GM18861 (cell line): ENCODE measurements at regions not wholly inside any gene's neighbourhood (a gene's known extent, or its start where the extent isn't known, plus 50 kb on each side); places are given as distances from the start of the nearest gene placed in this dataset.

Experiments used
- ATAC-seq: cut with Tn5 transposase; IDR thresholded peaks from one replicate; pipeline ENCODE4 v1.9.1; 2021; ENCODE audit not compliant: unreplicated experiment

DNA sequence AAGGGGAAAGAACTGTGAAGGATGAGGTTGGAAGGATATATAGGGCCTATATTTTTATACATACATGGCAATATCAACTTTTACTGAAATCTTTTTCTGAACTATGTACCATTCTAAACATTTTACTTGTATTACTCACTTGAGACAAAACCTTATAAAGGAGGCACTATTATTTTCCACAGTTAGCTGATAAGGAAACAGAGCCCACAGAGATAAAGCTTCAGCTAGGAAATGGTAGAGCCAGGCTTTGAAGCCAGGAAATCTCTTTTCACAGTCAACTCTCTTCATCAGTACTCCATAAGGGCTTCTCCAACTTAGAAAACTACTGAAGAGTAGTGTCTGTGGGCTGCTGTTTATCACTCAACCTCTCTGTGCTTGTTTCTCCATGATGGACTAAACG is 613.7 kb downstream of the PRELID2 start:
- no peak for ATAC-seq

DNA sequence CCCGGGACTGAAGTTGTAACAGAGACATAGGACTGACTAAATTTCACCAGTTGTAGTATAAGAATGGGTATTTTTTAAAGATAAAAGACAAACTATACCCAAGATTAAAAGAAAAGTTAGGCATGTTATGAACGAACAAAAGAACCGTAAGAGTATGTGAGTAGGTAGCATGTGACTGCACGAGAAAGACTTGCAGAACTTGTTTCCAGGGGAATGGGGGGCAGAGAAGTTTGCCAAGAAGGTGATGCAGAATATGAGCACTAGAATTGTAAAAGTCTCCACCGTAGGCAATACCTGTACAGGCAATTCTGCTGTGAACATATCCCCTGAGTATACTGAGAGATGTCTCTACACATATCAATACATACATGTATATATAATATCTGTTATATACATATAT is 614.7 kb downstream of the PRELID2 start:
- ATAC-seq, result no peak

DNA sequence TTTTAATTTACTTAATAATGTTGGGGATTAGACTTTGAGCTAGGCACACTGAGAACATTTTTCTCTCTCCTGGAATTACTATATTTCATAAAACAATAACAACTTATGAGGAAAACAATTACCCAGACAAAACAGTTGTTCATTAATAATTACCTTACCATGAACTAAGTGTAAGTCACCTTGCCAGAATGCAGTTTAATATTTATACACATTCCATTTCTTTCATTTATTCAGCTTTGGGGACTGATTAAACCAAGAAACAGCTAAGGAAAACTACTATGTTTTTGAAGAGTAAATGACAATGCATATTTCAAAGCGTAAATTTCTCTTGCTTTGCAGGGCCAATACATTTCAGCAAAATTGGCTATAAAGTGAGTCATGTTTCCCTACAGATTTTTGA is 616.2 kb downstream of the PRELID2 start:
- ATAC-seq, result no peak

DNA sequence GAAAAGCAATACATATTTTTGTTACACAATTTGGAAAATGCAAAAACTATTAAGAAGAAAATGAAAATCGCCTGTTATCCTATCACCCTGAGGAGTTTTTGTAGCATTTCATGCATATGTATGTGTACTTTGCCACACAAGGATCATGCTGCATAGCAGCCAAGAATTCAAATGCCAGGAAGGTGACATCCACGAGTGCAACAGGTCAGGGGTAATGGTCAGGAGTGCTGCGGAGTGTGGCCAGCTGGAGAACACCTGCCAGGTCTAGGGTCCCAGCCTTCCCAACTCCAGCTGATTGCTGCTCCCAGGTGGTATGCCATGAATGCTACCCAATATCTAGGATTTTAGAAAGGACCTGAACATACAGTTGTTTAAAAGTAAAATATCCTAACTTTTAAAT is 617.1 kb downstream of the PRELID2 start:
- ATAC-seq, result no peak

DNA sequence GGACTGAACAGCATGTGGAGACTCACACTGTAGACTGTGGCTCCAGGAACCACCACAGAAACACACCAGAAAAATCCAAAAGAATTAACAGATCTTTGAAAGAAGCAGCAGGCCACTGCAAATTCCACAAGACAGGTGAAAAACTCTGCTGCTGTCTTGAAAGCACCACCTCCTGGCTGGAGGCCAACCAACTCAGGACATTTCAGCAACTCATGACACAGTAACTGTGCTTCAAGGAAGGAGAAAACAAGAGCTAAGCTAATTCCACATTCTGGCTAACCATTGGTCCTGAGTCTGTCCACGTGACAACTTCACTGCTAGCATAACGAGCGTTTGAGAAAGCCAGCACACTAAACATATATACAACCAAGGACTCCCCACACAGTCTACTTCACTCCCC is 625.1 kb downstream of the PRELID2 start:
- no peak for ATAC-seq

GRCh38 chr5:145205546-145205945 is 629.6 kb downstream of the PRELID2 start:
- ATAC-seq, result no peak

- ATAC-seq, result no peak
Observed at GRCh38 chr5:145204743-145205142, 630.4 kb downstream of the PRELID2 start.

DNA sequence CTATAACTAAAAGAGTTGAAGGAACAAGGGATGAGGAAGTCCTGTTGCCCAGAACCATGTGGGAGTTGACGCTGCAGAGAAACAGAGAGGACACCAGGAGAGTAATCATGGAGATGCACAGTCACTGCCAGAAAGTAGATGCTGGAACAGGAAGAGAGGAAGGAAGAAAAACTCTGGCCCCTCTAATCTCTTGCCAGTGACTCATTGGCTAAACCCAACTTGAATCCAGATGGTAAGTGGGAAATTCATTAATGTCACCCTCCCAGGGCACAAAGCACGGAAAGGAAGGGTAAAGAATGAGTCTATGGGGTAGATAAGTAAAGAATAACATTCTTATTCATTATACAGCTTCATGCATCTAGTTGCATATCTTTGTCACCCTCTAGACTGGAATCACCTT is 631.9 kb downstream of the PRELID2 start:
- ATAC-seq, result no peak

- ATAC-seq, result no peak
Observed at GRCh38 chr5:145198525-145199260, 636.4 kb downstream of the PRELID2 start.

GRCh38 chr5:145189746-145190145 is 645.4 kb downstream of the PRELID2 start:
- ATAC-seq, result no peak

DNA sequence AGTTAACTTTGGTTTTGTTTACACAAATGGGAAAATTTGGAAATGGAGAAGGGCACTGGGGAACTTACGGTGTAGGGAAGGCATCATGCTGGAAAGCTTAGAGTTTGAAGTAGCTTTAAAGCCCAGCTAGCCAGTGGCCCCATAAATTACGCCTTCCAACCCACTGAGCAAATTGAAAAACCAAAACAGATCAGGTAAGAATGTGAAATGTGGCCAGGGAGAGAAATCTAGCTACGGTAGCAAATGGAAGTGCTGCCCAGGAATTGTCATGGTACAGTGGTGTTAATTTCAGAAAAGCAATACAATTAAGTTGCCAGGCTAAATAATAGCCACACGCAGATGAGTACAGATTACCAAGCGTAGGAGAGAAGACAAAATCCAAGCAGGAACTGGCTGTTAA is 654.8 kb downstream of the PRELID2 start:
- ATAC-seq, result no peak

- no peak for ATAC-seq
Observed at GRCh38 chr5:145178641-145179523, 656.3 kb downstream of the PRELID2 start.

- no peak for ATAC-seq
Observed at GRCh38 chr5:145176041-145176440, 659.1 kb downstream of the PRELID2 start.

DNA sequence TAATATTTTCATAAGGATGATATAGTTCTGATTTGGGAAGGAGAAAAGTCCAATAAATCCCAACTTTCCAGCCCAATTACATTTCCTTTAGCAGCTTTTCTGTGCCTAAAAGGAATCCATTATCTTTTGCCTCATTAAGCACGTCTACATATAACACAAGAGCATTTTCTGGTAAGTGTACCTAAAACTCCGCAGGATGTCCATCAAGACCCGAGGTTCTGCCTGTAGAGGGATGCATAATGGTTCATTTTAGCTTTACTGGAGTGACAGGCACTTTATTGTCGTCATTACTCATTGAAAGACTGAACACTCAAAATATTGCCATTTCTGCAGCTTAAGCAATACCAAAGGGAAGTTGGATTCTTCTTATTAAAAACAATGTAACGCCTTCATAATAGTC is 669.0 kb downstream of the PRELID2 start:
- ATAC-seq, result no peak

DNA sequence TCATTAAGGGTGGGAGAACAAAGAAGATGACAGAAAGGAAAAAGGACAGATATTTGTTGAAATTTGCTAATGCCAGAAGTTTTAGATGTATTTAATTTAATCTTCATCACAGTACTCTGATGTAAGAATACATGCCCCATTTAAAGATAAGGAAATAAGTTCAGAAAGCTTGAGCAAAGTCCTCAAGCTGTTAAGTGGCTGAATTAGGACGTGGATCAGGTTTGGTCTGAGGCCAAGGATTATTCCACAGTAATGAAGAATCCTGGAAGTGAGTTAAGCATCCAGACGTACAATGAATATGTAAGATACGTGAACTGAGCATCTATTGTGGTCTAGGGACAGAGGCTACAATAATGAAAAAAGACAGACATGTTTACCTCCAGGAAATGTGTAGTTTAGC is 671.3 kb downstream of the PRELID2 start:
- ATAC-seq, result no peak

- ATAC-seq, result no peak
Observed at GRCh38 chr5:145162626-145163025, 672.5 kb downstream of the PRELID2 start.

DNA sequence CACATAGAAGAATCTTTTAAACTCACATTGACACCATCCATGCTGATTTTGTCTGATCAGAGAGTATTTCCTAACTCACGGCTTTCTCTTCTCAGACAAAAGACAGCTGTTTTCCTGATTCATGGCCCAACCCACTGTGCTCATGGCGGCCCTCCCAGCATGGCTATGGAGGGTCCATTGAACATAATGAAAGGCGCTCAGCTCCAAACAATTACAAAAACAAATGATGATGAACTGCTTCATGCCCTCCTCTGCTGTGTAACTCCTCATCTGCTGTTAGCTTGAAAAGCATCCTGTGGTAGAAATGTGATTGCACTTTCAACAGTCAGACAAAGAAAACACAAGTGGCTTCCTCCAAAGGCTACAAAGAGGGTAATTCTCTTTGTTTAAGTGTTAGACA is 673.8 kb downstream of the PRELID2 start:
- ATAC-seq, result no peak

GRCh38 chr5:145160679-145161078 is 674.5 kb downstream of the PRELID2 start:
- no peak for ATAC-seq

DNA sequence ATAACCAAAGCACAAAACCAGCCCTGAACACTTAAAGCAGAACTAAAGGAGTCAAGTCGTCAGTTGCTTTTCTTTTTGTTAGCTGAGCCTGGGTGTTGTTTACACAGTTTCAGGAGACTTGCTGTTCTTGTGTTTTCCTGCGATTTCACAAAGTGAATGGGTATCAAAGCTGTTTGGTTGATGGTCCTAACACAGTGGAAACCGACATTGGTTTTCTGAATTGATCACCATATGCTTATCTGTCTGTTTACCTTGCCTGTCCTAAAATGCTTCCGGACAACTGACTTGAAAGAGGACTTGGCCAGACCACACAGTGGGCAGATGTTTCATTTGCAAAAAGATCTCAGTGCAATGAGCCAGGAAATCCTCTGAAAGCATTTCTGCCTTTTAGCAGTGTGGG is 676.4 kb downstream of the PRELID2 start:
- ATAC-seq, result no peak

DNA sequence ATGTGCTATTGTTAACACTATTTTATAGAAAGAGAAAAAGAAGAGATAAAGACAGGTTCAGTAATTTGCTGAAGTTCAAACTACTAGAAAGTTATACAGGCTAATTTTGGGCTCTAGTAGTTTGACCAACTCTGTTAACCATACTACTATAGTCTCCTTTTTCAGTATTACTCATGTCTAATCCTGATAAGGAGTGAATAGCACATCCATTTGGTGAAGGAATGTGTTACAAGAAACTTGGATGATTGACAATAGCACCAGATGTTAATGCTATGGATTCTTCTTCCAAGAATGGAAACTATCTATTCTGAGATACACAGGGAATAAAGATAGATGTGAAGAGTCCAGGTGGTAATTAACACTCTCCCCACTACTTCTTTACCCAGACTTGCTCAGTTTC is 677.3 kb downstream of the PRELID2 start:
- no peak for ATAC-seq

DNA sequence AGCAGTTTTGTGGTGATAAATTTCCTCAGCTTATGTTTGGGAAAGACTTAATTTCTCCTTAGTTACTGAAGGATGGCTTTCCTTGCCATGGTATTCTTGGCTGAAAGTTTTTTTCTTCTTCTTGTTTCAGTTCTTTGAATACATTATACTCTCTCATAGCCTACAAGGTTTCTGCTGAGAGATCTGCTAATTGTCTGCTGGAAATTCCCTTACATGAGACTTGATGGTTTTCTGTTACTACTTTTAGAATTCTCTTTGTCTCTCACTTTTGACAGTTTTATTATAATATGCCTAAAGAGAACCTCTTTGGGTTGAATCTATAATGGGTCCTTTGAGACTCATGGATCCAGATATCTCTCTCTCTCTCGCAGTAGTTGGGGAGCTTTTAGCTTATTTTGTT is 693.6 kb downstream of the PRELID2 start:
- ATAC-seq, result no peak

GRCh38 chr5:145130996-145131395 is 704.1 kb downstream of the PRELID2 start:
- no peak for ATAC-seq
